ENCODE measurements at regions not wholly inside any gene's neighbourhood (a gene's known extent, or its start where the extent isn't known, plus 50 kb on each side); places are given as distances from the start of the nearest gene placed in this dataset.

DNA sequence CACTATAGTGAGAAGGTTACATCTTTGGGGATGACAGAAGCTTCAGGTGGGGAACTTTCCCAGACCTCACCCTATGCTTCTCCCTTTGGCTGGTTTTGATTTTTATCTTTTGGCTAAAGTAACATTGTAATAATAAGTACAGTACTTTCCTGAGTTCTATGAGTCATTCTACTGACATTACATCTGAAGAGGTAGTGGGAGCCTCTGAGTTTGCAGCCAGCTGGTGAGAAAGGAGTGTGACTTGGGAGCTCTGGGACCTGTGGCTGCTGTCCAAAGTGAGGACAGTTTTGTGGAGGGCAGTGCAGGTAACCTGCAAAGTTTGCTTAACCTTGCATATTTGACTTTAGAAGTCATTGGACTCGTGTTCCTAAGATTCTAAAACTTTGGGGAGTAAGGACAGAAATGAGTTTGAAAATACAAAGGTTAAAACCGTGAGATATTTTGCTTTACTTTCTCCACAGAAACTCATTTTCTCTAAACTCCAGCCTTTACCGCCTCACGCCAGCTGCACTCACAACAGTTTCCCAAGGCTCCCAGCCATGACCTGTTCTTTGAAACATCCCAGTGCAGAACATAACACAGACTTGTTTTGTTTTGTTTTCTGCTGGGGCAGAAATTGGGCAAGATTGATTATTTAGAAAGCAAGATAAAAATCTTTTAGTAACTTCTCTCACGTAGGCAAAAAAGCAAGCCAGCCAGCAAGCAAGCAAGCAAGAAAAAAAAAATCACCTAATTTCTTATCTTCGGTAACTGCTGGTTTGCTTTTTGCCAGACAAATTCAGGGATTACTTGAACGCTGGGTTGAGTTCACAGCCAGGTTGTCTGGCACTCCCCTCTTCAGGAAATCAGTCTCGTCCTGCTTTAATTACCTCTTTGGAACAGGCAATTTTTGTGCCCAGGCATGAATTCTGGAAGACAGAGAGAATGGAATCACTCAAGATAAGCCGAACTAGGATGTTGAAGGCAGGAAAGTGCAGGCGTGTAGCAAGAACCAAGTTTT is 478.3 kb upstream of the ISX start:
- DNase-seq (ENCODE audit: low read depth, low spot score) (no peak), FAIRE-seq (no peak)
- no TSS peak for BruUV-seq (replicated peaks)
- Histone ChIP-seq H3K79me2 (ENCODE audit: control insufficient read depth, insufficient read depth, low read length) (no peaks in the 10 kb centered on the region), H2AFZ (ENCODE audit: low read depth, low read length) (no peak overlapping the region), H3K4me3 (replicated peaks in 1 of 3; ENCODE audit: insufficient read depth in 1 of 3, low read depth in 1 of 3, low read length in 3 of 3) (no peak overlapping the region), H3K27ac (ENCODE audit: insufficient read depth, low read depth, low read length) (no peak overlapping the region), H4K20me1 (replicated peaks; ENCODE audit: control insufficient read depth, extremely low read depth, insufficient read depth, low read length) (no peaks in the 10 kb centered on the region), H3K27me3 (ENCODE audit: control insufficient read depth in 2 of 2, insufficient read depth in 2 of 2, low read length in 2 of 2) (no peaks in the 10 kb centered on the region), H3K36me3 (ENCODE audit: control insufficient read depth in 2 of 2, extremely low read depth in 1 of 2, insufficient read depth in 2 of 2, low read length in 2 of 2) (no peaks in the 10 kb centered on the region), H3K9me3 (replicated peaks; ENCODE audit: control insufficient read depth, insufficient read depth, low read length) (peaks cover 7% of the 10 kb centered on the region), H3K9ac (replicated peaks; ENCODE audit: extremely low read depth, insufficient read depth, low read length) (no peak overlapping the region), H3K4me2 (ENCODE audit: insufficient read depth, low read length) (no peak overlapping the region), H3K9me1 (replicated peaks; ENCODE audit: control insufficient read depth, extremely low read depth, insufficient read depth, low read length) (no peaks in the 10 kb centered on the region), H3K4me1 (ENCODE audit: control insufficient read depth, extremely low read depth, insufficient read depth, low read length) (no peaks in the 10 kb centered on the region)
- TF ChIP-seq, protein P1, sequence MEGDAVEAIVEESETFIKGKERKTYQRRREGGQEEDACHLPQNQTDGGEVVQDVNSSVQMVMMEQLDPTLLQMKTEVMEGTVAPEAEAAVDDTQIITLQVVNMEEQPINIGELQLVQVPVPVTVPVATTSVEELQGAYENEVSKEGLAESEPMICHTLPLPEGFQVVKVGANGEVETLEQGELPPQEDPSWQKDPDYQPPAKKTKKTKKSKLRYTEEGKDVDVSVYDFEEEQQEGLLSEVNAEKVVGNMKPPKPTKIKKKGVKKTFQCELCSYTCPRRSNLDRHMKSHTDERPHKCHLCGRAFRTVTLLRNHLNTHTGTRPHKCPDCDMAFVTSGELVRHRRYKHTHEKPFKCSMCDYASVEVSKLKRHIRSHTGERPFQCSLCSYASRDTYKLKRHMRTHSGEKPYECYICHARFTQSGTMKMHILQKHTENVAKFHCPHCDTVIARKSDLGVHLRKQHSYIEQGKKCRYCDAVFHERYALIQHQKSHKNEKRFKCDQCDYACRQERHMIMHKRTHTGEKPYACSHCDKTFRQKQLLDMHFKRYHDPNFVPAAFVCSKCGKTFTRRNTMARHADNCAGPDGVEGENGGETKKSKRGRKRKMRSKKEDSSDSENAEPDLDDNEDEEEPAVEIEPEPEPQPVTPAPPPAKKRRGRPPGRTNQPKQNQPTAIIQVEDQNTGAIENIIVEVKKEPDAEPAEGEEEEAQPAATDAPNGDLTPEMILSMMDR (IDR thresholded peaks at IDR 0.05; ENCODE audit: extremely low read depth in 1 of 2, insufficient read depth in 1 of 2, low read depth in 1 of 2, low read length in 2 of 2) = no peak
- TF ChIP-seq EZH2 (IDR thresholded peaks at IDR 0.05; ENCODE audit: borderline replicate concordance, low read depth, low read length, severe bottlenecking) (no peak), JUN (IDR thresholded peaks at IDR 0.05; ENCODE audit: borderline replicate concordance, insufficient read depth, insufficient read length, low read depth) (no peak), POLR2A (IDR thresholded peaks at IDR 0.05; ENCODE audit: low read depth, low read length) (no peak), GATA2 (IDR thresholded peaks at IDR 0.05; ENCODE audit: insufficient read depth, insufficient read length, low read depth, low read length) (no peak)
- TF ChIP-seq, protein P2, sequence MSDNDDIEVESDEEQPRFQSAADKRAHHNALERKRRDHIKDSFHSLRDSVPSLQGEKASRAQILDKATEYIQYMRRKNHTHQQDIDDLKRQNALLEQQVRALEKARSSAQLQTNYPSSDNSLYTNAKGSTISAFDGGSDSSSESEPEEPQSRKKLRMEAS (IDR thresholded peaks at IDR 0.05; ENCODE audit: insufficient read depth, insufficient read length) = no peak
- POLR2A ChIA-PET = no interaction called here
- intact Hi-C loops (cut with micrococcal nuclease) = no loop called here
- CTCF ChIA-PET = no interaction called here
- dilution Hi-C loops (cut with MboI; ENCODE audit: extremely low pct_ligation_motif_present, low sequenced_read_pairs) = no loop called here

All from endothelial cell of umbilical vein (primary cell).